ENCODE measurements at regions not wholly inside any gene's neighbourhood (a gene's known extent, or its start where the extent isn't known, plus 50 kb on each side); places are given as distances from the start of the nearest gene placed in this dataset.

- TF ChIP-seq, protein P1, sequence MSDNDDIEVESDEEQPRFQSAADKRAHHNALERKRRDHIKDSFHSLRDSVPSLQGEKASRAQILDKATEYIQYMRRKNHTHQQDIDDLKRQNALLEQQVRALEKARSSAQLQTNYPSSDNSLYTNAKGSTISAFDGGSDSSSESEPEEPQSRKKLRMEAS (IDR thresholded peaks at IDR 0.05) = no peak
- no peak for TF ChIP-seq TAF1 (IDR thresholded peaks at IDR 0.05; ENCODE audit: low read depth)
- TF ChIP-seq RAD21 (IDR thresholded peaks at IDR 0.05; ENCODE audit: low read depth) = no peak
- TF ChIP-seq ZBTB7A (IDR thresholded peaks at IDR 0.05; ENCODE audit: low read depth) = no peak
- no peak for TF ChIP-seq CEBPB (IDR thresholded peaks at IDR 0.05)
- no peak for TF ChIP-seq YY1 (IDR thresholded peaks at IDR 0.05; ENCODE audit: low read depth)
- no peak for TF ChIP-seq EP300 (IDR thresholded peaks at IDR 0.05; ENCODE audit: borderline replicate concordance)
- TF ChIP-seq, protein P2, sequence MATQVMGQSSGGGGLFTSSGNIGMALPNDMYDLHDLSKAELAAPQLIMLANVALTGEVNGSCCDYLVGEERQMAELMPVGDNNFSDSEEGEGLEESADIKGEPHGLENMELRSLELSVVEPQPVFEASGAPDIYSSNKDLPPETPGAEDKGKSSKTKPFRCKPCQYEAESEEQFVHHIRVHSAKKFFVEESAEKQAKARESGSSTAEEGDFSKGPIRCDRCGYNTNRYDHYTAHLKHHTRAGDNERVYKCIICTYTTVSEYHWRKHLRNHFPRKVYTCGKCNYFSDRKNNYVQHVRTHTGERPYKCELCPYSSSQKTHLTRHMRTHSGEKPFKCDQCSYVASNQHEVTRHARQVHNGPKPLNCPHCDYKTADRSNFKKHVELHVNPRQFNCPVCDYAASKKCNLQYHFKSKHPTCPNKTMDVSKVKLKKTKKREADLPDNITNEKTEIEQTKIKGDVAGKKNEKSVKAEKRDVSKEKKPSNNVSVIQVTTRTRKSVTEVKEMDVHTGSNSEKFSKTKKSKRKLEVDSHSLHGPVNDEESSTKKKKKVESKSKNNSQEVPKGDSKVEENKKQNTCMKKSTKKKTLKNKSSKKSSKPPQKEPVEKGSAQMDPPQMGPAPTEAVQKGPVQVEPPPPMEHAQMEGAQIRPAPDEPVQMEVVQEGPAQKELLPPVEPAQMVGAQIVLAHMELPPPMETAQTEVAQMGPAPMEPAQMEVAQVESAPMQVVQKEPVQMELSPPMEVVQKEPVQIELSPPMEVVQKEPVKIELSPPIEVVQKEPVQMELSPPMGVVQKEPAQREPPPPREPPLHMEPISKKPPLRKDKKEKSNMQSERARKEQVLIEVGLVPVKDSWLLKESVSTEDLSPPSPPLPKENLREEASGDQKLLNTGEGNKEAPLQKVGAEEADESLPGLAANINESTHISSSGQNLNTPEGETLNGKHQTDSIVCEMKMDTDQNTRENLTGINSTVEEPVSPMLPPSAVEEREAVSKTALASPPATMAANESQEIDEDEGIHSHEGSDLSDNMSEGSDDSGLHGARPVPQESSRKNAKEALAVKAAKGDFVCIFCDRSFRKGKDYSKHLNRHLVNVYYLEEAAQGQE (IDR thresholded peaks at IDR 0.05; ENCODE audit: low read depth) = no peak
- TF ChIP-seq USF1 (IDR thresholded peaks at IDR 0.05) = no peak
- TF ChIP-seq NFIC (IDR thresholded peaks at IDR 0.05) = no peak
- no peak for TF ChIP-seq CREB1 (IDR thresholded peaks at IDR 0.05; ENCODE audit: low read depth)
- TF ChIP-seq TEAD4 (IDR thresholded peaks at IDR 0.05) = no peak
- no peak for TF ChIP-seq FOXM1 (IDR thresholded peaks at IDR 0.05; ENCODE audit: borderline replicate concordance, low read depth)
- TF ChIP-seq EGR1 (IDR thresholded peaks at IDR 0.05) = no peak
Observed at GRCh38 chr5:133690746-133691145, 78.4 kb upstream of the FSTL4 start.
